ENCODE measurements at regions not wholly inside any gene's neighbourhood (a gene's known extent, or its start where the extent isn't known, plus 50 kb on each side); places are given as distances from the start of the nearest gene placed in this dataset.

DNA sequence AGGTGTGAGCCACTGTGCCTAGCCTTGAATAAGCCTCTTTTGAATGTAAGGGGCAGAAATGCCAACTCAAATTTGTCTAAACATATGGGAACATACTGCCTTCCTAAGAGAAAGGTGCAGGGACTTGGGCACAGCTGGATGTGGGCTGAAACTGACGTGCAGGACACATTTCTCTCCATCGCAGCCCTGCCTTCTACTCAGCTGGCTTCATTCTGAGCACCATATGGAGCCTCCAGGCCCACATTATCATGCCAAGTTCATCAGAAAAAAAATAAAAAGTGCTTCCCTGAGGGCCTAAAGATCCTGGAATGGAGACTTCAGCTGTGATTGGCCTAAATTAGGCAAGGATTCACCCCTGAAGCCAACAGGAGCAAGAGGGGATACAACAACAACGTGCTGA, 386.2 kb downstream of the RAB28 start:
- no peaks in the 10 kb centered on the region for H3K36me3 ChIP-seq (ENCODE audit: control insufficient read depth in 3 of 3, insufficient read depth in 2 of 3, low read depth in 1 of 3, low read length in 3 of 3)
- DNase-seq: no peak
- FAIRE-seq: no peak
- no peak overlapping the region for H3K27ac ChIP-seq (ENCODE audit: low read depth in 1 of 3, low read length in 2 of 3)
- H3K9me3 ChIP-seq (ENCODE audit: control insufficient read depth in 2 of 2, insufficient read depth in 1 of 2, low read depth in 1 of 2, low read length in 1 of 2): peaks cover 0 to 4% of the 10 kb centered on the region in 2 donors
- 74 to 85% (median 79%) methylated on average over 3 of the region's 3 CpGs for WGBS, 3 donors
- no peak overlapping the region for H3K4me3 ChIP-seq (ENCODE audit: low read depth in 1 of 3, low read length in 3 of 3)
- H3K4me1 ChIP-seq (ENCODE audit: control insufficient read depth in 3 of 3, insufficient read depth in 2 of 3, low read depth in 1 of 3, low read length in 2 of 3): no peaks in the 10 kb centered on the region
- H3K27me3 ChIP-seq (ENCODE audit: control insufficient read depth in 3 of 3, insufficient read depth in 3 of 3, low read length in 3 of 3): no peaks in the 10 kb centered on the region

GRCh38 chr4:13095722-13096121, 388.4 kb downstream of the RAB28 start:
- Histone ChIP-seq H3K27ac (ENCODE audit: low read depth in 1 of 3, low read length in 2 of 3) (no peak overlapping the region), H3K4me3 (ENCODE audit: low read depth in 1 of 3, low read length in 3 of 3) (no peak overlapping the region), H3K27me3 (ENCODE audit: control insufficient read depth in 3 of 3, insufficient read depth in 3 of 3, low read length in 3 of 3) (no peaks in the 10 kb centered on the region), H3K4me1 (ENCODE audit: control insufficient read depth in 3 of 3, insufficient read depth in 2 of 3, low read depth in 1 of 3, low read length in 2 of 3) (no peaks in the 10 kb centered on the region), H3K36me3 (ENCODE audit: control insufficient read depth in 3 of 3, insufficient read depth in 2 of 3, low read depth in 1 of 3, low read length in 3 of 3) (no peaks in the 10 kb centered on the region), H3K9me3 (ENCODE audit: control insufficient read depth in 2 of 2, insufficient read depth in 1 of 2, low read depth in 1 of 2, low read length in 1 of 2) (no peaks in the 10 kb centered on the region)
- whole genome bisulfite sequencing, 3 donors: 71 to 81% (median 76%) methylated on average over 1 of the region's 1 CpG
- FAIRE-seq: no peak
- no peak for DNase-seq

DNA sequence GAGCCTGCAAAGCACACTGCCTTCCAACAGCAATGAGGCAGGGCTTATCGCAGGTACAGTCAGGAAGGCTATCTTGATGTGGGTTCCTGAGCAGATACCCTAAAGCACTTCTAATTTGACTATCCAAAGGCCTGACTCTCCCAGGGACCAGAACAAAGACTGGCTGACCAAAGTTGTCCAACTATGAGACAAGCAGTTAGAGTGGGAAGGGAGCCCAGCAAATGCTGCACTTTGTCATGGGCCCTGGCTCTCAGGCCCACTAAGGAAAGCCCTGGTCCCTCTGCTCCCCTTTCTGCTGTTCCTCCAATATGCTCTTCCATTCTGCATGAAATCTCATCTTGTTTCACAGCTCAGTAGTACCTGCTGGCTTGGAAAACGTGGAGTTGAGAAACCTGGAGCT, 391.0 kb downstream of the RAB28 start:
- Histone ChIP-seq H3K4me3 (ENCODE audit: low read depth in 1 of 3, low read length in 3 of 3) (no peak overlapping the region), H3K9me3 (ENCODE audit: control insufficient read depth in 2 of 2, insufficient read depth in 1 of 2, low read depth in 1 of 2, low read length in 1 of 2) (no peaks in the 10 kb centered on the region), H3K27ac (ENCODE audit: low read depth in 1 of 3, low read length in 2 of 3) (no peak overlapping the region), H3K36me3 (ENCODE audit: control insufficient read depth in 3 of 3, insufficient read depth in 2 of 3, low read depth in 1 of 3, low read length in 3 of 3) (no peaks in the 10 kb centered on the region), H3K4me1 (ENCODE audit: control insufficient read depth in 3 of 3, insufficient read depth in 2 of 3, low read depth in 1 of 3, low read length in 2 of 3) (peaks cover 0 to 7% (median 0%) of the 10 kb centered on the region in 3 donors), H3K27me3 (ENCODE audit: control insufficient read depth in 3 of 3, insufficient read depth in 3 of 3, low read length in 3 of 3) (no peaks in the 10 kb centered on the region)
- 72 to 81% (median 78%) methylated on average over 2 of the region's 2 CpGs for WGBS, 3 donors
- FAIRE-seq (no peak), DNase-seq (no peak)

DNA sequence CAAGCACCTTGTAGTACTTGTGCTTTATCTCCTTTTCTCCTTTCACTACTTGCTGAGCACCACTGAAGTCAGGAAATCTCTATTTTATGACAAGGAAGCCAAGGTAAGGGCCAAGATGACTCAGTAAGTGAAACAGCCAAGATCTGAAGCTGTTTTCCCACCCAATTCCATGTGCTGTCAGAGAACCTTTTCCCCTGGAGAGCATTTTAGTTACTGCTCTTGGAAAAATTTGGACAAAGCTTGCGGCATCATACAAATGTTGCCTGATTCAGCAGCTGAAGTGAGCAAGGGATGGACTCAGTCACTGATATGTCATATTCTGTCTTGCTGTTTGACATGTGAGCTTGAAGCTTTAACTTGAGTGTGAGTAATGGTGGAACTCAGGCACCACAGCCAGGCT, 391.4 kb downstream of the RAB28 start:
- no peak overlapping the region for H3K27ac ChIP-seq (ENCODE audit: low read depth in 1 of 3, low read length in 2 of 3)
- FAIRE-seq (no peak), DNase-seq (no peak)
- no peaks in the 10 kb centered on the region for H3K36me3 ChIP-seq (ENCODE audit: control insufficient read depth in 3 of 3, insufficient read depth in 2 of 3, low read depth in 1 of 3, low read length in 3 of 3)
- no peaks in the 10 kb centered on the region for H3K27me3 ChIP-seq (ENCODE audit: control insufficient read depth in 3 of 3, insufficient read depth in 3 of 3, low read length in 3 of 3)
- H3K9me3 ChIP-seq (ENCODE audit: control insufficient read depth in 2 of 2, insufficient read depth in 1 of 2, low read depth in 1 of 2, low read length in 1 of 2): no peaks in the 10 kb centered on the region
- no peak overlapping the region for H3K4me3 ChIP-seq (ENCODE audit: low read depth in 1 of 3, low read length in 3 of 3)
- 84 to 91% (median 88%) methylated on average over 1 of the region's 1 CpG for WGBS, 3 donors
- H3K4me1 ChIP-seq (ENCODE audit: control insufficient read depth in 3 of 3, insufficient read depth in 2 of 3, low read depth in 1 of 3, low read length in 2 of 3): peaks cover 0 to 7% (median 0%) of the 10 kb centered on the region in 3 donors

DNA sequence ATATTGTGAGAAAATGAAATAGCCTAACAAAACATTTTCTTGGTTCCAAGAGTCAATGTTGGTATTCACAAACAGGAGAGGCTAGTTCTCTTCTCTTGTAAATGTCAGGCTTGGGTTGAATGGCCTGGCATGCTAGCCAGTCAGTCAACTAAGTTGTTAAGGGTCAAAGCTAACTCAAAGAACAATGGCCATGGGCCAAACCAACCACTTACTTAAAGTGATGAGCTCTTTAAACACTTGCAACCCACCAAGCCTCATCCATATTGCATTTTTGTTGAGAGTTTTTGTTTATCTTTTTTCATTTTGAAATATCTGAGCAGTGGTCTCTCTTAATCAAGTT, 394.5 kb downstream of the RAB28 start:
- H3K4me1 ChIP-seq (ENCODE audit: control insufficient read depth in 3 of 3, insufficient read depth in 2 of 3, low read depth in 1 of 3, low read length in 2 of 3): peaks cover 0 to 7% (median 0%) of the 10 kb centered on the region in 3 donors
- H3K27ac ChIP-seq (ENCODE audit: low read depth in 1 of 3, low read length in 2 of 3): no peak overlapping the region
- FAIRE-seq (no peak), DNase-seq (no peak)
- no peak overlapping the region for H3K4me3 ChIP-seq (ENCODE audit: low read depth in 1 of 3, low read length in 3 of 3)
- no peaks in the 10 kb centered on the region for H3K36me3 ChIP-seq (ENCODE audit: control insufficient read depth in 3 of 3, insufficient read depth in 2 of 3, low read depth in 1 of 3, low read length in 3 of 3)
- no peaks in the 10 kb centered on the region for H3K27me3 ChIP-seq (ENCODE audit: control insufficient read depth in 3 of 3, insufficient read depth in 3 of 3, low read length in 3 of 3)
- no peaks in the 10 kb centered on the region for H3K9me3 ChIP-seq (ENCODE audit: control insufficient read depth in 2 of 2, insufficient read depth in 1 of 2, low read depth in 1 of 2, low read length in 1 of 2)

GRCh38 chr4:13088726-13089658, 395.1 kb downstream of the RAB28 start:
- no peaks in the 10 kb centered on the region for H3K9me3 ChIP-seq (ENCODE audit: control insufficient read depth in 2 of 2, insufficient read depth in 1 of 2, low read depth in 1 of 2, low read length in 1 of 2)
- WGBS, 3 donors: 39 to 60% (median 52%) methylated on average over 2 of the region's 2 CpGs
- DNase-seq (no peak), FAIRE-seq (no peak)
- no peak overlapping the region for H3K27ac ChIP-seq (ENCODE audit: low read depth in 1 of 3, low read length in 2 of 3)
- peaks cover 0 to 7% (median 0%) of the 10 kb centered on the region in 3 donors for H3K4me1 ChIP-seq (ENCODE audit: control insufficient read depth in 3 of 3, insufficient read depth in 2 of 3, low read depth in 1 of 3, low read length in 2 of 3)
- H3K36me3 ChIP-seq (ENCODE audit: control insufficient read depth in 3 of 3, insufficient read depth in 2 of 3, low read depth in 1 of 3, low read length in 3 of 3): no peaks in the 10 kb centered on the region
- H3K27me3 ChIP-seq (ENCODE audit: control insufficient read depth in 3 of 3, insufficient read depth in 3 of 3, low read length in 3 of 3): no peaks in the 10 kb centered on the region
- no peak overlapping the region for H3K4me3 ChIP-seq (ENCODE audit: low read depth in 1 of 3, low read length in 3 of 3)

DNA sequence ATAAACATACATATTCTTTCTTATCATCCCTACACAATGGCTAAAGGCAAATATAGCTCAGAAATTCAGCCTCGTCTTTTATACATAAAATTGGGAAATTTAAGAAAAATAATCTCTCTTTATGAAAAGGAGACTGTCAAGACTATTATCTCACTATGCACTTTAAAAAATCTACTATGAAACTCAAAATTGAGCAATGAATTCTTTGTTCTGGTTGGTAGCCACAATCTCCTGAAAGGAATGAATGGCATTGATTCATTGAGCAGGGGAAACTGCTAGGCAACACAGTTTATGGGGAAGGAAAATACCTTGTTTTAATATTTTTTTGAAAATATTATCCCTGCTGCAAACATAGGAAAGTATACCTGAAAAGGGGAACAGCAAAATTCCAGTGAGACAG, 397.1 kb downstream of the RAB28 start:
- no peak for DNase-seq
- Histone ChIP-seq H3K9me3 (ENCODE audit: control insufficient read depth in 2 of 2, insufficient read depth in 1 of 2, low read depth in 1 of 2, low read length in 1 of 2) (peaks cover 0 to 5% of the 10 kb centered on the region in 2 donors), H3K27ac (ENCODE audit: low read depth in 1 of 3, low read length in 2 of 3) (no peak overlapping the region), H3K36me3 (ENCODE audit: control insufficient read depth in 3 of 3, insufficient read depth in 2 of 3, low read depth in 1 of 3, low read length in 3 of 3) (no peaks in the 10 kb centered on the region), H3K4me1 (ENCODE audit: control insufficient read depth in 3 of 3, insufficient read depth in 2 of 3, low read depth in 1 of 3, low read length in 2 of 3) (peaks cover 0 to 7% (median 0%) of the 10 kb centered on the region in 3 donors), H3K4me3 (ENCODE audit: low read depth in 1 of 3, low read length in 3 of 3) (no peak overlapping the region), H3K27me3 (ENCODE audit: control insufficient read depth in 3 of 3, insufficient read depth in 3 of 3, low read length in 3 of 3) (no peaks in the 10 kb centered on the region)
- 74 to 94% (median 93%) methylated on average over 1 of the region's 1 CpG for WGBS, 3 donors
- no peak for FAIRE-seq

DNA sequence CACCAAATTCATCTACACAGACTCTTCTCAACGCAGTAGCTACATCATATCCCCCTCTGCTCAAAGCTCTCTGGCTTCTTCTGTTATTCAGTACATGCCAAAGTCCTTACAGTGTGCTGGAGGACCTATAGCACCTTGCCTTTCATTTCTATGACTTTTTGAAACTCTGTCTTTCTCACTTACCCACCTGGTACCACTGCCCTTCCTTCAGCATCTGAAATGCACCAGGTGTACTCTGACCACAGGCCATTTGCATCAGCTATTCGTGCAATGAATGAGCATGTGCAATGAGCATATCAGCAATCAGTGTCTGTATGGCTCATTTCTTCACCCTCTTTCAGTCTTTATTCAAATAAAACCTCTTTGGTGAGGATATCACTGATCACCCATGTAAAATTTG, 399.9 kb downstream of the RAB28 start:
- FAIRE-seq (no peak), DNase-seq (no peak)
- Histone ChIP-seq H3K27me3 (ENCODE audit: control insufficient read depth in 3 of 3, insufficient read depth in 3 of 3, low read length in 3 of 3) (no peaks in the 10 kb centered on the region), H3K36me3 (ENCODE audit: control insufficient read depth in 3 of 3, insufficient read depth in 2 of 3, low read depth in 1 of 3, low read length in 3 of 3) (no peaks in the 10 kb centered on the region), H3K4me1 (ENCODE audit: control insufficient read depth in 3 of 3, insufficient read depth in 2 of 3, low read depth in 1 of 3, low read length in 2 of 3) (peaks cover 0 to 2% (median 0%) of the 10 kb centered on the region in 3 donors), H3K9me3 (ENCODE audit: control insufficient read depth in 2 of 2, insufficient read depth in 1 of 2, low read depth in 1 of 2, low read length in 1 of 2) (peaks cover 3 to 11% of the 10 kb centered on the region in 2 donors), H3K27ac (ENCODE audit: low read depth in 1 of 3, low read length in 2 of 3) (no peak overlapping the region), H3K4me3 (ENCODE audit: low read depth in 1 of 3, low read length in 3 of 3) (no peak overlapping the region)
- WGBS, 3 donors: 63 to 75% (median 70%) methylated on average over 2 of the region's 2 CpGs

GRCh38 chr4:13081830-13082229, 402.3 kb downstream of the RAB28 start:
- H3K27ac ChIP-seq (ENCODE audit: low read depth in 1 of 3, low read length in 2 of 3): no peak overlapping the region
- no peaks in the 10 kb centered on the region for H3K4me1 ChIP-seq (ENCODE audit: control insufficient read depth in 3 of 3, insufficient read depth in 2 of 3, low read depth in 1 of 3, low read length in 2 of 3)
- peaks cover 3 to 11% of the 10 kb centered on the region in 2 donors for H3K9me3 ChIP-seq (ENCODE audit: control insufficient read depth in 2 of 2, insufficient read depth in 1 of 2, low read depth in 1 of 2, low read length in 1 of 2)
- no peaks in the 10 kb centered on the region for H3K27me3 ChIP-seq (ENCODE audit: control insufficient read depth in 3 of 3, insufficient read depth in 3 of 3, low read length in 3 of 3)
- DNase-seq (no peak), FAIRE-seq (no peak)
- no peak overlapping the region for H3K4me3 ChIP-seq (ENCODE audit: low read depth in 1 of 3, low read length in 3 of 3)
- no peaks in the 10 kb centered on the region for H3K36me3 ChIP-seq (ENCODE audit: control insufficient read depth in 3 of 3, insufficient read depth in 2 of 3, low read depth in 1 of 3, low read length in 3 of 3)

All from small intestine (tissue), 7 donors.